NCI-H1694 (cell line): ENCODE measurements at regions not wholly inside any gene's neighbourhood (a gene's known extent, or its start where the extent isn't known, plus 50 kb on each side); places are given as distances from the start of the nearest gene placed in this dataset.

Experiments
- DNase-seq: peaks from one replicate; lab custom pipeline; 2025; lab: John Stamatoyannopoulos, UW

- DNase-seq = no peak
Observed at GRCh38 chr11:104433751-104434150, 269.8 kb upstream of the PDGFD start.

GRCh38 chr11:104432981-104433380 is 269.0 kb upstream of the PDGFD start:
- DNase-seq = no peak

DNA sequence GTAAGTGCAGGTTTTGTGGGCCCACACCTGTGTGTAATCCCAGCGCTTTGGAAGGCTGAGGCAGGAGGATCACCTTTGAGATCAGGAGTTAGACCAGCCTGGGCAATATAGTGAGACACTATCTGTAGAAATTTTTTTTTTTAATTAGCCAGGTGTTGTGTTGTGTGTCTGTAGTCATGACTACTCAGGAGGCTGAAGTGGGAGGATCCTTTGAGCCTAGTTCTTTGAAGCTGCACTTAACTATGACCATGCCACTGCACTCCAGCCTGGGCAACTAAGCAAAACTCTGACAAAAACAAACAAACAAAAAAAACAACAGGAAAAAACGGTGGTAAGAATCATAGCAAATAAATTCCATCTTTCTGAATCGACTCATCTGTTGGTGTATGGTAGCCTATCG is 268.6 kb upstream of the PDGFD start:
- no peak for DNase-seq

GRCh38 chr11:104422324-104422944 is 258.5 kb upstream of the PDGFD start:
- no peak for DNase-seq

DNA sequence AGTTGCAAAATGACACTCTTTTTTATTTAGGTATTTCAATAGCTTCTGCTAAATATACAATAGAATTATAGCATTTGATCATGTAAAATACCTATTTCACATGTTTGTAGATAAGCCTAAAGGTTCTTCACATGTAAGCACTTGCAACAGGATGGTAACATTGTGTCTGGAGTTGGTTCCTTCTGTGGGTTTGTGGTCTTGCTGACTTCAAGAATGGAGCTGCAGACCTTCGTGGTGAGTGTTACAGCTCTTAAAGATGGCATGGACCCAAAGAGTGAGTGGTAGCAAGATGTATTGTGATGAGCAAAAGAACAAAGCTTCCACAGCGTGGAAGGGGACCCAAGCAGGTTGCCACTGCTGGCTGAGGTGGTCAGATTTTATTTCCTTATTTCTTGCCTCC is 246.4 kb upstream of the PDGFD start:
- no peak for DNase-seq

- no peak for DNase-seq
Observed at GRCh38 chr11:104408630-104409029, 244.7 kb upstream of the PDGFD start.

DNA sequence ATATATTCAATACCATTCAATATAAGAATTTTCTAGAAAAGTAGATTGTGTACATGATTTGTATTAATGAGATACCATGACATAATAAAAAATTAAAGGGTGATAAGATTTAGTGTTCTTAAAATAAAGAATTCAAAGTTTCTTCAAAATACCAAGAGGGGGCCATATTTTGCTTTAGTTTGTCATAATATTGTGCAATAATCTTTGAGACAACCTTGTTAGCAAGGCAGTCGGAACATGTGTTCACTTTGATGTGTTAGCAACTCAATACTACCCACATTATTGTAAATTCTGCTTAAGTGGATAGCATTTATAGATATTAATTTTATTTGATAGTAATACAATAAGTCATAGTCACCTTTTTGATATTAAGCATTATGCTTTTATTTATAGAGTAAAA is 241.3 kb upstream of the PDGFD start:
- no peak for DNase-seq

- no peak for DNase-seq
Observed at GRCh38 chr11:104404231-104405175, 240.6 kb upstream of the PDGFD start.

GRCh38 chr11:104402812-104403521 is 239.0 kb upstream of the PDGFD start:
- DNase-seq = no peak

- DNase-seq = no peak
Observed at GRCh38 chr11:104394508-104394907, 230.6 kb upstream of the PDGFD start.

DNA sequence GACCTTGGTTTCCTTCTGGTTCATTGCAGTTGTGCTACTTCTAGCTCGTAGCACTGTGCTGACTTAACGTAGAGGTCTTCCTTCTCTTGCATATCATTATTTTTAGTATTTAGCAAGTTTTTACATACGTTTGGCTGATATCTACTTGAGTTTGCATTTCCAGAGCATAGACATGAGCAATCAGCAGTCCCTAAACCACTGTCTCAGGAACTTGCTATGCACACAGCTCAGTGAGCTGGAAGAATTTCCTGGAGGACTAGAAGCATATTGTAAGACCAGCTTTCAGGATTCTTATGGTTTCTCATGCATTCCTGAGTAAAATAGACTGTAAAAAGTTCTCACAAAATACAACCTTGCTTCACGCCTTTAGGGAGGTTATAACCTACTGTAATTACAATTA is 226.7 kb upstream of the PDGFD start:
- DNase-seq = no peak

DNA sequence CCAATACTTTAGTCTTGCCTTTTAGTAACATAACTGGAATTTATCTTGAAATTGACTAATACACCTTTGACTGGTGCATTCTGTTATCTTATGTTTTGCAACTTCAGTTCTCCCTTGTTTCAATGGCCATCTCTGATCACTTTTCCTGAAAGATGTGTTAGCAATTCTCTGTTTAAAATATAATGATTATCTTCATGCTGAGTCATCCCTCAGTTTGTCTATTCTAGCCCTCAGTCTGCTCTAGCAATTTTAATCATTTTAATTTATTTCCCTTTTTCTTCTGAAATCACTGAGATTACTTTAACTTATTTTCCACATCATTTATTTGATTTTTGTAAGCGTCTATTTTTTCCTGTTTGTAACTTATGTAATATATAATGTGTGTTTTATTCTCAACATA is 221.9 kb upstream of the PDGFD start:
- no peak for DNase-seq

GRCh38 chr11:104380358-104380757 is 216.4 kb upstream of the PDGFD start:
- no peak for DNase-seq

DNA sequence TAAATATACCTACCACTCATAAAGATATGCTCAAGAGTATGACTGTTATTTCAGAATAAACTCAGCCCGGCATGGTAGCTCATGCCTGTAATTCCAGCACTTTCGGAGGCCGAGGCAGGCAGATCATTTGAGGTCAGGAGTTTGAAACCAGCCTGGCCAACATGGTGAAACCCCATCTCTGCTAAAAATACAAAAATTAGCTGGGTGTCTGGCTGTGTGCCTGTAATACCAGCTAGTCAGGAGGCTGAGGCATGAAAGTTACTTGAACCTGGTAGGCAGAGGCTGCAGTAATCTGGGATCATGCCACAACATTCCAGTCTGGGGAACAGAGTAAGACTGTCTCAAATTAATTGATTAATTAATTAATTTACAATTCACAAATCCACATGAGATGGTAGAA is 208.2 kb upstream of the PDGFD start:
- no peak for DNase-seq

- DNase-seq = no peak
Observed at GRCh38 chr11:104370478-104370877, 206.5 kb upstream of the PDGFD start.

- DNase-seq = no peak
Observed at GRCh38 chr11:104369761-104370160, 205.8 kb upstream of the PDGFD start.

GRCh38 chr11:104366321-104366734 is 202.4 kb upstream of the PDGFD start:
- DNase-seq = no peak

- no peak for DNase-seq
Observed at GRCh38 chr11:104365676-104366075, 201.7 kb upstream of the PDGFD start.

DNA sequence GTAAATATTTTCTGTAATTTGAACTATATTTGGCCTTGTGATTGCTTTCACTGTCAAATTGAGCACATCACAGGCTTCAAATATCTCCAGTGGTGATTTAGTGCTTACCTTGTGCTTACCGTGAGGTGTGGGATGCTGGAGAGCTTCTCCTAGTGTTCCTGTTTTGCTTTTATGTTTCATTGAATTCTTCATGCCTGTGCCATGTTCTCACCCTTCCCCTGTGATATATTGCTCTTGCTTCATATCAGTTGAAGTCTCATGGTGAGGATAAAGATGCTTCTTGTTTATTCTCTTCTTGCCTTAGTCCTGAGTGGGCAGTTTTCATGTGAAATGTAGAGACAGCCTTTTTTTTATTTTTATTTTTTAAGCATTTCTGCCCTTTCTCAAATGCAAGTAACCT is 198.0 kb upstream of the PDGFD start:
- DNase-seq = no peak

- DNase-seq = no peak
Observed at GRCh38 chr11:104352036-104352435, 188.1 kb upstream of the PDGFD start.

- no peak for DNase-seq
Observed at GRCh38 chr11:104343578-104343977, 179.6 kb upstream of the PDGFD start.

- DNase-seq = no peak
Observed at GRCh38 chr11:104340590-104340989, 176.6 kb upstream of the PDGFD start.

DNA sequence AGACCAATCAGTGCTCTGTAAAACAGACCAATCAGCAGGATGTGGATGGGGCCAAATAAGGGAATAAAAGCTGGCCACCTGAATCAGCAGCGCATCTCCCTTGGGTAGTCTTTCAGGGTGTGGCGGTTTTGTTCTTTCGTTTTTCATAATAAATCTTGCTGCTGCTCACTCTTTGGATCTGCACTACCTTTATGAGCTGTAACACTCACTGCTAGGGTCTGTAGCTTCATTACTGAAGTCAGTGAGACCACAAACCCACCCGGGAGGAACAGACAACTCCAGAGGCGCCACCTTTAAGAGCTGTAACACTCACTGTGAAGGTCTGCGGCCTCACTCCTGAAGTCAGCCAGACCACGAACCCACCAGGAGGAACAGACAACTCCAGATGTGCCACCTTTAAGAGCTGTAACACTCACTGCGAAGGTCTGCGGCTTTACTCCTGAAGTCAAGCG is 175.5 kb upstream of the PDGFD start:
- no peak for DNase-seq
